ENCODE measurements at regions not wholly inside any gene's neighbourhood (a gene's known extent, or its start where the extent isn't known, plus 50 kb on each side); places are given as distances from the start of the nearest gene placed in this dataset.

GRCh38 chr21:35398346-35398982 is 349.4 kb upstream of the RUNX1 start:
- no peak for TF ChIP-seq CTCF (IDR thresholded peaks at IDR 0.05)

GRCh38 chr21:35397781-35398180 is 348.7 kb upstream of the RUNX1 start:
- no peak for TF ChIP-seq CTCF (IDR thresholded peaks at IDR 0.05)

GRCh38 chr21:35396655-35397054 is 347.6 kb upstream of the RUNX1 start:
- no peak for TF ChIP-seq CTCF (IDR thresholded peaks at IDR 0.05)

- no peak for TF ChIP-seq CTCF (IDR thresholded peaks at IDR 0.05)
These were observed 346.6 kb upstream of the RUNX1 start for GRCh38 chr21:35395728-35396127.

GRCh38 chr21:35394634-35395369 is 345.7 kb upstream of the RUNX1 start:
- no peak for TF ChIP-seq CTCF (IDR thresholded peaks at IDR 0.05)

GRCh38 chr21:35394049-35394448 is 344.9 kb upstream of the RUNX1 start:
- TF ChIP-seq CTCF (IDR thresholded peaks at IDR 0.05) = no peak

GRCh38 chr21:35390013-35390776 is 341.1 kb upstream of the RUNX1 start:
- no peak for TF ChIP-seq CTCF (IDR thresholded peaks at IDR 0.05)
